ENCODE measurements at regions not wholly inside any gene's neighbourhood (a gene's known extent, or its start where the extent isn't known, plus 50 kb on each side); places are given as distances from the start of the nearest gene placed in this dataset.
"Not testable (repeated sequence)": the region's sequence is repeated elsewhere in the genome, so short reads cannot be mapped to it uniquely, and the experiment has no call there.

GRCh38 chr9:86624630-86625029 lies 270.4 kb upstream of the TUT7 start:
- Histone ChIP-seq H3K4me3 (no peak overlapping the region), H3K27ac (no peak overlapping the region), H3K27me3 (replicated peaks; ENCODE audit: insufficient read depth) (no peaks in the 10 kb centered on the region), H3K9me3 (no peaks in the 10 kb centered on the region), H3K36me3 (no peaks in the 10 kb centered on the region), H3K4me1 (ENCODE audit: control insufficient read depth in 1 of 2, low read depth in 2 of 2) (peaks cover 0 to 10% of the 10 kb centered on the region in 2 donors)
- ATAC-seq (ENCODE audit: insufficient number of reproducible peaks, low FRiP score, low read depth) (no peak), DNase-seq (ENCODE audit: low spot score) (no peak)
- no peak for TF ChIP-seq CTCF (IDR thresholded peaks at IDR 0.05)

GRCh38 chr9:86614871-86615849 lies 260.9 kb upstream of the TUT7 start:
- no peaks in the 10 kb centered on the region for H3K4me1 ChIP-seq (ENCODE audit: control insufficient read depth in 1 of 2, low read depth in 2 of 2)
- DNase-seq (ENCODE audit: low spot score): no peak
- H3K36me3 ChIP-seq: no peaks in the 10 kb centered on the region
- H3K4me3 ChIP-seq: no peak overlapping the region
- H3K9me3 ChIP-seq: no peaks in the 10 kb centered on the region
- H3K27ac ChIP-seq: no peak overlapping the region
- no peak for ATAC-seq (ENCODE audit: insufficient number of reproducible peaks, low FRiP score, low read depth)
- peak; percentile 34 for TF ChIP-seq CTCF (IDR thresholded peaks at IDR 0.05)
- H3K27me3 ChIP-seq (replicated peaks; ENCODE audit: insufficient read depth): no peaks in the 10 kb centered on the region

- TF ChIP-seq CTCF (IDR thresholded peaks at IDR 0.05): no peak
- Histone ChIP-seq H3K4me3 (no peak overlapping the region), H3K36me3 (no peaks in the 10 kb centered on the region), H3K9me3 (no peaks in the 10 kb centered on the region), H3K27me3 (replicated peaks; ENCODE audit: insufficient read depth) (no peaks in the 10 kb centered on the region), H3K27ac (no peak overlapping the region), H3K4me1 (ENCODE audit: control insufficient read depth in 1 of 2, low read depth in 2 of 2) (no peaks in the 10 kb centered on the region)
- DNase-seq (ENCODE audit: low spot score) (no peak), ATAC-seq (ENCODE audit: insufficient number of reproducible peaks, low FRiP score, low read depth) (no peak)
Measured at GRCh38 chr9:86613943-86614342, 259.7 kb upstream of the TUT7 start.

GRCh38 chr9:86611534-86611933 lies 257.3 kb upstream of the TUT7 start:
- H3K36me3 ChIP-seq; H3K27me3 ChIP-seq (replicated peaks; ENCODE audit: insufficient read depth); H3K4me1 ChIP-seq (ENCODE audit: control insufficient read depth in 1 of 2, low read depth in 2 of 2); H3K9me3 ChIP-seq; ATAC-seq (ENCODE audit: insufficient number of reproducible peaks, low FRiP score, low read depth); DNase-seq (ENCODE audit: low spot score); H3K27ac ChIP-seq; H3K4me3 ChIP-seq: not testable (repeated sequence)

GRCh38 chr9:86605303-86605702 lies 251.1 kb upstream of the TUT7 start:
- ATAC-seq (ENCODE audit: insufficient number of reproducible peaks, low FRiP score, low read depth): no peak
- no peak for TF ChIP-seq CTCF (IDR thresholded peaks at IDR 0.05)
- Histone ChIP-seq H3K27me3 (replicated peaks; ENCODE audit: insufficient read depth) (no peaks in the 10 kb centered on the region), H3K36me3 (no peaks in the 10 kb centered on the region), H3K9me3 (no peaks in the 10 kb centered on the region), H3K4me3 (no peak overlapping the region), H3K27ac (no peak overlapping the region), H3K4me1 (ENCODE audit: control insufficient read depth in 1 of 2, low read depth in 2 of 2) (no peaks in the 10 kb centered on the region)
- no peak for DNase-seq (ENCODE audit: low spot score)

Measured in thoracic aorta (tissue), 2 donors.